ENCODE measurements at regions not wholly inside any gene's neighbourhood (a gene's known extent, or its start where the extent isn't known, plus 50 kb on each side); places are given as distances from the start of the nearest gene placed in this dataset.

DNA sequence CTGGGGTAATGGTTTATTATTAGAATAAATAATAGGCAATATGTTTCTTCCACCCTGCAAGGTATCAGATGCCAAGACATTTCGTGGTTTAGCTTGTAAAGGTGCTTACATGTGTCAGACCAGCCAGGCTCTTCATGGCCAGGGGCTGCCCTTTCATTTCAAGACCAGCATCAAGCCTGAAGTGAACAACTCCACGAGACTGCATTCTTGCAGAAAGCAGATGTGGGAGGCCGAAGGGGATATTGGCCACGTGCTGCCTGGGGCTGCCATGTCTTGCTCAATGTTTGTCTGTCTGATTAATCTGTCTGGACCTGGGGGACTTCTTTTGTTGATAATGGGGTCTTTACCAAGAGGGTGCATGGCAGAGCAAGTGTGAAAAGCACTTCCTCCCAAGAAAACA is 294.2 kb upstream of the RBFOX1 start:
- TF ChIP-seq, protein P1, sequence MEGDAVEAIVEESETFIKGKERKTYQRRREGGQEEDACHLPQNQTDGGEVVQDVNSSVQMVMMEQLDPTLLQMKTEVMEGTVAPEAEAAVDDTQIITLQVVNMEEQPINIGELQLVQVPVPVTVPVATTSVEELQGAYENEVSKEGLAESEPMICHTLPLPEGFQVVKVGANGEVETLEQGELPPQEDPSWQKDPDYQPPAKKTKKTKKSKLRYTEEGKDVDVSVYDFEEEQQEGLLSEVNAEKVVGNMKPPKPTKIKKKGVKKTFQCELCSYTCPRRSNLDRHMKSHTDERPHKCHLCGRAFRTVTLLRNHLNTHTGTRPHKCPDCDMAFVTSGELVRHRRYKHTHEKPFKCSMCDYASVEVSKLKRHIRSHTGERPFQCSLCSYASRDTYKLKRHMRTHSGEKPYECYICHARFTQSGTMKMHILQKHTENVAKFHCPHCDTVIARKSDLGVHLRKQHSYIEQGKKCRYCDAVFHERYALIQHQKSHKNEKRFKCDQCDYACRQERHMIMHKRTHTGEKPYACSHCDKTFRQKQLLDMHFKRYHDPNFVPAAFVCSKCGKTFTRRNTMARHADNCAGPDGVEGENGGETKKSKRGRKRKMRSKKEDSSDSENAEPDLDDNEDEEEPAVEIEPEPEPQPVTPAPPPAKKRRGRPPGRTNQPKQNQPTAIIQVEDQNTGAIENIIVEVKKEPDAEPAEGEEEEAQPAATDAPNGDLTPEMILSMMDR (IDR thresholded peaks at IDR 0.05), result no peak
- TF ChIP-seq POLR2A (IDR thresholded peaks at IDR 0.05) (no peak), POLR2AphosphoS5 (IDR thresholded peaks at IDR 0.05) (no peak)
